Left ventricle myocardium inferior (tissue), 1 donor: ENCODE measurements at regions not wholly inside any gene's neighbourhood (a gene's known extent, or its start where the extent isn't known, plus 50 kb on each side); places are given as distances from the start of the nearest gene placed in this dataset.
"Not testable (repeated sequence)": the region's sequence is repeated elsewhere in the genome, so short reads cannot be mapped to it uniquely, and the experiment has no call there.

Experiments used
- DNase-seq: peaks from one replicate; pipeline ENCODE4 v3.0.0-alpha.2; 2020
- H3K27ac ChIP-seq: fragments of 200-600 bp; replicated peaks from 2 replicates; pipeline ENCODE4 v1.8.0; 2021
- H3K27me3 ChIP-seq: fragments of 200-600 bp; 2 replicates; pipeline ENCODE4 v1.8.0; 2021; ENCODE audit warnings: low read depth
- H3K36me3 ChIP-seq: fragments of 200-600 bp; 2 replicates; pipeline ENCODE4 v1.8.0; 2021
- H3K4me1 ChIP-seq: fragments of 200-600 bp; 2 replicates; pipeline ENCODE4 v1.8.0; 2021
- H3K4me3 ChIP-seq: fragments of 200-600 bp; 2 replicates; pipeline ENCODE4 v1.8.0; 2021; ENCODE audit warnings: mild to moderate bottlenecking, moderate library complexity
- H3K9me3 ChIP-seq: fragments of 200-600 bp; replicated peaks from 2 replicates; pipeline ENCODE4 v1.8.0; 2021
- CTCF ChIP-seq: fragments of 200-600 bp; IDR thresholded peaks from 2 replicates; pipeline ENCODE4 v1.8.0; 2021; ENCODE audit warnings: antibody characterized with exemption, mild to moderate bottlenecking, borderline replicate concordance
- intact Hi-C: fragments of 100-400 bp; cut with micrococcal nuclease; formaldehyde crosslinking; loops from one replicate; pipeline ENCODE4 v1.11.0; 2022
- donor health status: DM: no; HTN: yes; CAD: no; lungs with severe emphysema.

- no peak overlapping the region for H3K4me3 ChIP-seq
- intact Hi-C loops = no loop called here
- no peaks in the 10 kb centered on the region for H3K9me3 ChIP-seq
- H3K36me3 ChIP-seq = no peaks in the 10 kb centered on the region
- H3K27me3 ChIP-seq = peaks cover 71% of the 10 kb centered on the region
- no peak overlapping the region for H3K27ac ChIP-seq
- DNase-seq = no peak
- H3K4me1 ChIP-seq = no peaks in the 10 kb centered on the region
- TF ChIP-seq CTCF = no peak
These were observed 134.1 kb upstream of the ETV3 start for GRCh38 chr1:157272264-157272663.

- H3K27ac ChIP-seq = no peak overlapping the region
- no peaks in the 10 kb centered on the region for H3K4me1 ChIP-seq
- H3K27me3 ChIP-seq = peaks cover 56% of the 10 kb centered on the region
- no peak for DNase-seq
- H3K9me3 ChIP-seq = no peaks in the 10 kb centered on the region
- intact Hi-C loops = no loop called here
- H3K4me3 ChIP-seq = no peak overlapping the region
- no peak for TF ChIP-seq CTCF
- H3K36me3 ChIP-seq = no peaks in the 10 kb centered on the region
These were observed 132.6 kb upstream of the ETV3 start for GRCh38 chr1:157270705-157271274.

- Histone ChIP-seq H3K36me3 (no peaks in the 10 kb centered on the region), H3K4me3 (no peak overlapping the region), H3K9me3 (no peaks in the 10 kb centered on the region), H3K4me1 (no peaks in the 10 kb centered on the region), H3K27me3 (peaks cover 48% of the 10 kb centered on the region), H3K27ac (no peak overlapping the region)
- no peak for TF ChIP-seq CTCF
- no peak for DNase-seq
- intact Hi-C loops = no loop called here
These were observed 131.6 kb upstream of the ETV3 start for GRCh38 chr1:157269656-157270375.

GRCh38 chr1:157262891-157263290, 124.7 kb upstream of the ETV3 start:
- H3K4me3 ChIP-seq = no peak overlapping the region
- intact Hi-C loops = no loop called here
- H3K36me3 ChIP-seq = no peaks in the 10 kb centered on the region
- no peak for DNase-seq
- no peak overlapping the region for H3K27ac ChIP-seq
- H3K9me3 ChIP-seq = peaks cover 15% of the 10 kb centered on the region
- TF ChIP-seq CTCF = no peak
- H3K4me1 ChIP-seq = no peaks in the 10 kb centered on the region
- peaks cover 12% of the 10 kb centered on the region for H3K27me3 ChIP-seq

GRCh38 chr1:157262422-157262821, 124.2 kb upstream of the ETV3 start:
- Histone ChIP-seq H3K27ac (no peak overlapping the region), H3K27me3 (peaks cover 7% of the 10 kb centered on the region), H3K4me3 (no peak overlapping the region), H3K36me3 (no peaks in the 10 kb centered on the region), H3K9me3 (peaks cover 15% of the 10 kb centered on the region), H3K4me1 (no peaks in the 10 kb centered on the region)
- TF ChIP-seq CTCF = no peak
- intact Hi-C loops = no loop called here
- DNase-seq = no peak

- DNase-seq, H3K27ac ChIP-seq, H3K4me3 ChIP-seq, H3K4me1 ChIP-seq, intact Hi-C loops, H3K36me3 ChIP-seq: not testable (repeated sequence)
- H3K9me3 ChIP-seq = peaks cover 22% of the 10 kb centered on the region
- peaks cover 15% of the 10 kb centered on the region for H3K27me3 ChIP-seq
These were observed 117.7 kb upstream of the ETV3 start for GRCh38 chr1:157255891-157256290.

- H3K36me3 ChIP-seq, H3K4me1 ChIP-seq, intact Hi-C loops, H3K27ac ChIP-seq, H3K4me3 ChIP-seq, DNase-seq: not testable (repeated sequence)
- H3K9me3 ChIP-seq = peaks cover 22% of the 10 kb centered on the region
- peaks cover 25% of the 10 kb centered on the region for H3K27me3 ChIP-seq
These were observed 116.0 kb upstream of the ETV3 start for GRCh38 chr1:157254183-157254582.
